ENCODE measurements at regions not wholly inside any gene's neighbourhood (a gene's known extent, or its start where the extent isn't known, plus 50 kb on each side); places are given as distances from the start of the nearest gene placed in this dataset.
"Not testable (repeated sequence)": the region's sequence is repeated elsewhere in the genome, so short reads cannot be mapped to it uniquely, and the experiment has no call there.

GRCh38 chr11:29190313-29190712 is 826.5 kb downstream of the KCNA4 start:
- H3K9ac ChIP-seq (ENCODE audit: low read depth, low read length) = no peak overlapping the region
- H3K36me3 ChIP-seq (ENCODE audit: insufficient read depth, low read length) = no peaks in the 10 kb centered on the region
- H3K4me1 ChIP-seq (ENCODE audit: insufficient read depth, low read length) = no peaks in the 10 kb centered on the region
- H3K9me3 ChIP-seq (ENCODE audit: control insufficient read depth, insufficient read depth, low read length) = no peaks in the 10 kb centered on the region

- Histone ChIP-seq H3K4me1 (ENCODE audit: insufficient read depth, low read length) (no peaks in the 10 kb centered on the region), H3K9me3 (ENCODE audit: control insufficient read depth, insufficient read depth, low read length) (no peaks in the 10 kb centered on the region)
Observed at GRCh38 chr11:29187215-29187614, 829.6 kb downstream of the KCNA4 start.

GRCh38 chr11:29184939-29185890 is 831.6 kb downstream of the KCNA4 start:
- Histone ChIP-seq H3K4me1 (ENCODE audit: insufficient read depth, low read length) (peaks cover 2% of the 10 kb centered on the region; the same call in 1 of the 2 replicates), H3K9me3 (ENCODE audit: control insufficient read depth, insufficient read depth, low read length) (no peaks in the 10 kb centered on the region; the same call in 1 of the 2 replicates), H3K36me3 (ENCODE audit: insufficient read depth, low read length) (no peaks in the 10 kb centered on the region), H3K9ac (ENCODE audit: low read depth, low read length) (no peak overlapping the region)

More at GRCh38 chr11:29187215-29187614, 829.6 kb downstream of the KCNA4 start:
- H3K9ac ChIP-seq (ENCODE audit: low read depth, low read length) = no peak overlapping the region
- H3K36me3 ChIP-seq (ENCODE audit: insufficient read depth, low read length) = no peaks in the 10 kb centered on the region

- peaks cover 3% of the 10 kb centered on the region; the same call in 1 of the 2 replicates for H3K4me1 ChIP-seq (ENCODE audit: insufficient read depth, low read length)
Observed at GRCh38 chr11:29183301-29183700, 833.5 kb downstream of the KCNA4 start.

GRCh38 chr11:29173660-29174062 is 843.2 kb downstream of the KCNA4 start:
- H3K9me3 ChIP-seq (ENCODE audit: control insufficient read depth, insufficient read depth, low read length) = no peaks in the 10 kb centered on the region
- no peak overlapping the region for H3K9ac ChIP-seq (ENCODE audit: low read depth, low read length)
- no peaks in the 10 kb centered on the region for H3K36me3 ChIP-seq (ENCODE audit: insufficient read depth, low read length)
- no peaks in the 10 kb centered on the region; the same call in 1 of the 2 replicates for H3K4me1 ChIP-seq (ENCODE audit: insufficient read depth, low read length)

More at GRCh38 chr11:29183301-29183700, 833.5 kb downstream of the KCNA4 start:
- no peaks in the 10 kb centered on the region; the same call in 1 of the 2 replicates for H3K9me3 ChIP-seq (ENCODE audit: control insufficient read depth, insufficient read depth, low read length)
- H3K9ac ChIP-seq (ENCODE audit: low read depth, low read length) = no peak overlapping the region
- no peaks in the 10 kb centered on the region for H3K36me3 ChIP-seq (ENCODE audit: insufficient read depth, low read length)

- no peaks in the 10 kb centered on the region for H3K9me3 ChIP-seq (ENCODE audit: control insufficient read depth, insufficient read depth, low read length)
- H3K9ac ChIP-seq (ENCODE audit: low read depth, low read length) = no peak overlapping the region
- no peaks in the 10 kb centered on the region; the same call in 1 of the 2 replicates for H3K4me1 ChIP-seq (ENCODE audit: insufficient read depth, low read length)
- no peaks in the 10 kb centered on the region for H3K36me3 ChIP-seq (ENCODE audit: insufficient read depth, low read length)
Observed at GRCh38 chr11:29171360-29171950, 845.4 kb downstream of the KCNA4 start.

GRCh38 chr11:29166306-29166705 is 850.5 kb downstream of the KCNA4 start:
- Histone ChIP-seq H3K9ac (ENCODE audit: low read depth, low read length) (no peak overlapping the region), H3K9me3 (ENCODE audit: control insufficient read depth, insufficient read depth, low read length) (no peaks in the 10 kb centered on the region), H3K4me1 (ENCODE audit: insufficient read depth, low read length) (no peaks in the 10 kb centered on the region), H3K36me3 (ENCODE audit: insufficient read depth, low read length) (no peaks in the 10 kb centered on the region)

GRCh38 chr11:29163231-29163630 is 853.6 kb downstream of the KCNA4 start:
- Histone ChIP-seq H3K9ac (ENCODE audit: low read depth, low read length) (no peak overlapping the region), H3K36me3 (ENCODE audit: insufficient read depth, low read length) (no peaks in the 10 kb centered on the region)

GRCh38 chr11:29162491-29162890 is 854.3 kb downstream of the KCNA4 start:
- H3K4me1 ChIP-seq (ENCODE audit: insufficient read depth, low read length) = no peaks in the 10 kb centered on the region

More at GRCh38 chr11:29163231-29163630, 853.6 kb downstream of the KCNA4 start:
- no peaks in the 10 kb centered on the region for H3K4me1 ChIP-seq (ENCODE audit: insufficient read depth, low read length)
- no peaks in the 10 kb centered on the region for H3K9me3 ChIP-seq (ENCODE audit: control insufficient read depth, insufficient read depth, low read length)

GRCh38 chr11:29161191-29161590 is 855.6 kb downstream of the KCNA4 start:
- H3K36me3 ChIP-seq (ENCODE audit: insufficient read depth, low read length) = no peaks in the 10 kb centered on the region
- H3K9me3 ChIP-seq (ENCODE audit: control insufficient read depth, insufficient read depth, low read length) = no peaks in the 10 kb centered on the region
- no peak overlapping the region for H3K9ac ChIP-seq (ENCODE audit: low read depth, low read length)
- no peaks in the 10 kb centered on the region for H3K4me1 ChIP-seq (ENCODE audit: insufficient read depth, low read length)

More at GRCh38 chr11:29162491-29162890, 854.3 kb downstream of the KCNA4 start:
- no peaks in the 10 kb centered on the region for H3K9me3 ChIP-seq (ENCODE audit: control insufficient read depth, insufficient read depth, low read length)
- H3K36me3 ChIP-seq (ENCODE audit: insufficient read depth, low read length) = no peaks in the 10 kb centered on the region
- no peak overlapping the region for H3K9ac ChIP-seq (ENCODE audit: low read depth, low read length)

GRCh38 chr11:29159552-29160465 is 857.0 kb downstream of the KCNA4 start:
- no peaks in the 10 kb centered on the region for H3K9me3 ChIP-seq (ENCODE audit: control insufficient read depth, insufficient read depth, low read length)
- H3K4me1 ChIP-seq (ENCODE audit: insufficient read depth, low read length) = no peaks in the 10 kb centered on the region
- no peak overlapping the region for H3K9ac ChIP-seq (ENCODE audit: low read depth, low read length)
- H3K36me3 ChIP-seq (ENCODE audit: insufficient read depth, low read length) = no peaks in the 10 kb centered on the region

- no peaks in the 10 kb centered on the region for H3K36me3 ChIP-seq (ENCODE audit: insufficient read depth, low read length)
- no peaks in the 10 kb centered on the region for H3K9me3 ChIP-seq (ENCODE audit: control insufficient read depth, insufficient read depth, low read length)
- no peak overlapping the region for H3K9ac ChIP-seq (ENCODE audit: low read depth, low read length)
- H3K4me1 ChIP-seq (ENCODE audit: insufficient read depth, low read length) = no peaks in the 10 kb centered on the region
Observed at GRCh38 chr11:29153078-29153477, 863.8 kb downstream of the KCNA4 start.

- not testable (repeated sequence) for H3K9me3 ChIP-seq (ENCODE audit: control insufficient read depth, insufficient read depth, low read length); H3K36me3 ChIP-seq (ENCODE audit: insufficient read depth, low read length); H3K4me1 ChIP-seq (ENCODE audit: insufficient read depth, low read length); H3K9ac ChIP-seq (ENCODE audit: low read depth, low read length)
Observed at GRCh38 chr11:29142573-29142972, 874.3 kb downstream of the KCNA4 start.

GRCh38 chr11:29135504-29135903 is 881.3 kb downstream of the KCNA4 start:
- no peaks in the 10 kb centered on the region for H3K4me1 ChIP-seq (ENCODE audit: insufficient read depth, low read length)
- H3K36me3 ChIP-seq (ENCODE audit: insufficient read depth, low read length) = no peaks in the 10 kb centered on the region
- H3K9ac ChIP-seq (ENCODE audit: low read depth, low read length) = no peak overlapping the region
- H3K9me3 ChIP-seq (ENCODE audit: control insufficient read depth, insufficient read depth, low read length) = no peaks in the 10 kb centered on the region
